A549 (cell line): ENCODE measurements at regions not wholly inside any gene's neighbourhood (a gene's known extent, or its start where the extent isn't known, plus 50 kb on each side); places are given as distances from the start of the nearest gene placed in this dataset.

Source experiments
- ATAC-seq, 2 experiments: fragments of 200-7000 bp in 1 of 2; fragments of >200 bp in 1 of 2; cut with Nextera tagmentation in 1 of 2; cut with Tn5 transposase in 1 of 2; 3 replicates each; pipeline versions ENCODE4 v1.8.0 to v1.9.1; 2018 to 2020; ENCODE audit warnings: mild to moderate bottlenecking in 1 of 2, moderate library complexity in 1 of 2
- CTCF ChIA-PET: fragments of 300-600 bp; sonication (Branson Sonifier 250); formaldehyde crosslinking; extraction: SDS; loops from one replicate; lab custom pipeline; 2021; ENCODE audit warnings: antibody characterized with exemption, inconsistent platforms; lab: Yijun Ruan, JAX
- POLR2A ChIA-PET: fragments of 350-600 bp; formaldehyde crosslinking; extraction: SDS; loops from one replicate; lab custom pipeline; 2021; ENCODE audit warnings: antibody characterized with exemption, inconsistent platforms; lab: Yijun Ruan, JAX
- DNase-seq, 2 experiments: peaks; one replicate each; pipeline versions ENCODE4 v3.0.0 to v3.0.0-alpha.2; 2011 to 2016; ENCODE audit warnings: low read depth in 1 of 2, low spot score in 1 of 2
- FAIRE-seq: peaks from 2 replicates; lab custom pipeline; 2011; peaks lifted over from hg19 to GRCh38; lab: Jason Lieb, UNC
- H3K27ac ChIP-seq, 2 experiments: fragments of >200 bp; sonication (Bioruptor Twin); formaldehyde crosslinking; 3 replicates each; pipeline ENCODE4 v1.5.1; 2016 to 2017
- H3K4me1 ChIP-seq: fragments of >200 bp; sonication (Bioruptor Twin); formaldehyde crosslinking; 3 replicates; pipeline ENCODE4 v1.6.1; 2016
- H3K4me2 ChIP-seq: fragments of >200 bp; sonication (Bioruptor Twin); formaldehyde crosslinking; 3 replicates; pipeline ENCODE4 v1.6.1; 2016
- H3K4me3 ChIP-seq: fragments of >200 bp; sonication (Bioruptor Twin); formaldehyde crosslinking; 3 replicates; pipeline ENCODE4 v1.5.1; 2016
- H3K9me3 ChIP-seq: fragments of >200 bp; sonication (Bioruptor Twin); formaldehyde crosslinking; 3 replicates; pipeline ENCODE4 v1.6.1; 2016
- CBX8 ChIP-seq: fragments of 200-600 bp; sonication (generic); IDR thresholded peaks from 2 replicates; pipeline ENCODE4 v1.6.1; 2016
- CEBPB ChIP-seq, 2 experiments: fragments of >200 bp in 1 of 2; sonication (Bioruptor Twin) in 1 of 2; formaldehyde crosslinking in 1 of 2; IDR thresholded peaks; 2 replicates each; pipeline ENCODE4 v1.6.1; 2012 to 2016
- CHD2 ChIP-seq: fragments of 150-350 bp; IDR thresholded peaks from 2 replicates; pipeline ENCODE4 v1.6.1; 2014; ENCODE audit warnings: low read length; ENCODE audit not compliant: partially characterized antibody
- EHMT2 ChIP-seq: fragments of 200-600 bp; sonication (generic); IDR thresholded peaks from 2 replicates; pipeline ENCODE4 v1.6.1; 2016; ENCODE audit warnings: antibody characterized with exemption, low read depth, mild to moderate bottlenecking, moderate library complexity
- GATA3 ChIP-seq: IDR thresholded peaks from 2 replicates; pipeline ENCODE4 v1.6.1; 2012; ENCODE audit warnings: borderline replicate concordance
- HEYL ChIP-seq: fragments of 250-450 bp; sonication (Bioruptor Pico); IDR thresholded peaks from 2 replicates; pipeline ENCODE4 v1.8.0; 2021; ENCODE audit warnings: mild to moderate bottlenecking, moderate library complexity
- JUN ChIP-seq, 2 experiments: fragments of >200 bp; sonication (Bioruptor Twin); formaldehyde crosslinking; IDR thresholded peaks; 2 replicates in 1 of 2; 3 replicates in 1 of 2; pipeline ENCODE4 v1.6.1; 2016 to 2017
- JUNB ChIP-seq: fragments of >200 bp; sonication (Bioruptor Twin); formaldehyde crosslinking; IDR thresholded peaks from 2 replicates; pipeline ENCODE4 v1.6.1; 2016
- KDM1A ChIP-seq: fragments of 200-600 bp; sonication (generic); IDR thresholded peaks from 2 replicates; pipeline ENCODE4 v1.6.1; 2016; ENCODE audit warnings: low read depth, mild to moderate bottlenecking
- MAFK ChIP-seq: fragments of 450-650 bp; IDR thresholded peaks from 2 replicates; pipeline ENCODE4 v1.6.1; 2014; ENCODE audit not compliant: partially characterized antibody
- MAZ ChIP-seq: fragments of 150-350 bp; IDR thresholded peaks from 2 replicates; pipeline ENCODE4 v1.6.1; 2014; ENCODE audit warnings: antibody characterized with exemption, low read depth, low read length, borderline replicate concordance
- MYC ChIP-seq: IDR thresholded peaks from 2 replicates; pipeline ENCODE4 v1.6.1; 2012; ENCODE audit warnings: mild to moderate bottlenecking, inconsistent platforms, low read length, improper control_type of control experiment, borderline replicate concordance
- NPAS2 ChIP-seq: fragments of 250-450 bp; sonication (Bioruptor Pico); IDR thresholded peaks from 2 replicates; pipeline ENCODE4 v1.8.0; 2022; ENCODE audit warnings: mild to moderate bottlenecking, moderate library complexity, borderline replicate concordance
- POLR2A ChIP-seq: IDR thresholded peaks from 2 replicates; pipeline ENCODE4 v1.6.1; 2012; ENCODE audit warnings: mild to moderate bottlenecking, low read length
- POLR2AphosphoS2 ChIP-seq: conservative IDR thresholded peaks from 2 replicates; pipeline ENCODE4 v1.6.1; 2012; ENCODE audit warnings: low read length, improper control_type of control experiment, inconsistent platforms
- RARB ChIP-seq: fragments of 250-450 bp; sonication (Bioruptor Pico); IDR thresholded peaks from 2 replicates; pipeline ENCODE4 v1.8.0; 2021; ENCODE audit warnings: mild to moderate bottlenecking, moderate library complexity
- RFX5 ChIP-seq: fragments of 450-650 bp; IDR thresholded peaks from 2 replicates; pipeline ENCODE4 v1.7.1; 2014; ENCODE audit warnings: antibody characterized with exemption, mild to moderate bottlenecking, moderate library complexity
- RNF2 ChIP-seq: fragments of 200-600 bp; sonication (generic); IDR thresholded peaks from 2 replicates; pipeline ENCODE4 v1.6.1; 2016; ENCODE audit warnings: low read depth, mild to moderate bottlenecking, antibody characterized with exemption, moderate library complexity, borderline replicate concordance
- SMC3 ChIP-seq: fragments of >200 bp; sonication (Bioruptor Twin); formaldehyde crosslinking; IDR thresholded peaks from 3 replicates; pipeline ENCODE4 v1.6.1; 2018; ENCODE audit warnings: inconsistent platforms
- ZFP36 ChIP-seq: fragments of 450-650 bp; IDR thresholded peaks from 2 replicates; pipeline ENCODE4 v1.6.1; 2014; ENCODE audit warnings: borderline replicate concordance; ENCODE audit not compliant: partially characterized antibody
- ZNF302 ChIP-seq: fragments of 250-450 bp; sonication (Bioruptor Pico); IDR thresholded peaks from 2 replicates; pipeline ENCODE4 v1.9.0; 2021; ENCODE audit warnings: inconsistent platforms, mild to moderate bottlenecking, moderate library complexity
- WGBS: methylation state at CpG from one replicate; pipeline ENCODE4 v1.1.6; 2017; ENCODE audit errors: missing lambda C conversion rate; 5-methylcytosine and 5-hydroxymethylcytosine counted together
- TF ChIP-seq, protein P1 (sequence below): fragments of >200 bp; sonication (Bioruptor Twin); formaldehyde crosslinking; IDR thresholded peaks from 3 replicates; pipeline ENCODE4 v1.5.1; 2016
- TF ChIP-seq, protein P2 (sequence below): fragments of >200 bp; sonication (Bioruptor Twin); formaldehyde crosslinking; IDR thresholded peaks from 2 replicates; pipeline ENCODE4 v1.6.1; 2016
- TF ChIP-seq, protein P3 (sequence below): fragments of 250-450 bp; sonication (Bioruptor Pico); IDR thresholded peaks from 2 replicates; pipeline ENCODE4 v1.5.0; 2020; ENCODE audit warnings: low read depth, mild to moderate bottlenecking, moderate library complexity
- TF ChIP-seq, protein P4 (sequence below): IDR thresholded peaks from 2 replicates; pipeline ENCODE4 v1.6.1; 2012
- TF ChIP-seq, protein P5 (sequence below): IDR thresholded peaks from 2 replicates; pipeline ENCODE4 v1.6.1; 2012; ENCODE audit warnings: low read depth, borderline replicate concordance
- TF ChIP-seq, protein P6 (sequence below): IDR thresholded peaks from 2 replicates; pipeline ENCODE4 v1.6.1; 2012
- TF ChIP-seq, protein P7 (sequence below): fragments of 150-350 bp; IDR thresholded peaks from 2 replicates; pipeline ENCODE4 v1.6.1; 2014; ENCODE audit warnings: low read depth, mild to moderate bottlenecking, low read length
- TF ChIP-seq, protein P8 (sequence below): fragments of 200-600 bp; sonication (generic); IDR thresholded peaks from 2 replicates; pipeline ENCODE4 v1.6.1; 2016; ENCODE audit warnings: antibody characterized with exemption, mild to moderate bottlenecking, moderate library complexity

DNA sequence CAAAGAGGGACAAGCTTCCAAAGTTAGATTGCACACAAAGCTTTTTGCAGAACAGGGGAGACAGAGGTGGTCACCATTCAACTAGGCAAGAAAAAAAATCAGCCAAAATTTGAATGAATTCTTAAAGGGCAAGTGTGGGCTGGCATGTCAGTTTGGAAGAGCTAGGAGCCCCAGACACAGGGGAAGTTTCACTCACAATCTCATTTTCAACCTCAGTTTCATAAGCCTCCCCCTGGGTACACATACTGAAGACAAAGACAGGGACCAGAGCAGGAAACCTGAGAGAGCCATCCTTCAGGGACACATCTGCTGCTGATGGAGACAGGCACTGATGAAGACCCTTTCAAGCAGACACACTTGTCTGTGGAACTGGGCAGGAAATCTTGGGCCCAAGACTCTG is 106.3 kb upstream of the PSMD7 start:
- no peak overlapping the region for H3K27ac ChIP-seq
- TF ChIP-seq MAZ (no peak), NPAS2 (no peak), GATA3 (no peak), CHD2 (no peak), MAFK (no peak), SMC3 (no peak), CEBPB (IDR thresholded peaks at IDR 0.05) (no peak), POLR2A (no peak), RNF2 (no peak), KDM1A (no peak), POLR2AphosphoS2 (no peak), ZFP36 (no peak)
- TF ChIP-seq, protein P1, sequence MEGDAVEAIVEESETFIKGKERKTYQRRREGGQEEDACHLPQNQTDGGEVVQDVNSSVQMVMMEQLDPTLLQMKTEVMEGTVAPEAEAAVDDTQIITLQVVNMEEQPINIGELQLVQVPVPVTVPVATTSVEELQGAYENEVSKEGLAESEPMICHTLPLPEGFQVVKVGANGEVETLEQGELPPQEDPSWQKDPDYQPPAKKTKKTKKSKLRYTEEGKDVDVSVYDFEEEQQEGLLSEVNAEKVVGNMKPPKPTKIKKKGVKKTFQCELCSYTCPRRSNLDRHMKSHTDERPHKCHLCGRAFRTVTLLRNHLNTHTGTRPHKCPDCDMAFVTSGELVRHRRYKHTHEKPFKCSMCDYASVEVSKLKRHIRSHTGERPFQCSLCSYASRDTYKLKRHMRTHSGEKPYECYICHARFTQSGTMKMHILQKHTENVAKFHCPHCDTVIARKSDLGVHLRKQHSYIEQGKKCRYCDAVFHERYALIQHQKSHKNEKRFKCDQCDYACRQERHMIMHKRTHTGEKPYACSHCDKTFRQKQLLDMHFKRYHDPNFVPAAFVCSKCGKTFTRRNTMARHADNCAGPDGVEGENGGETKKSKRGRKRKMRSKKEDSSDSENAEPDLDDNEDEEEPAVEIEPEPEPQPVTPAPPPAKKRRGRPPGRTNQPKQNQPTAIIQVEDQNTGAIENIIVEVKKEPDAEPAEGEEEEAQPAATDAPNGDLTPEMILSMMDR: no peak
- TF ChIP-seq, protein P2, sequence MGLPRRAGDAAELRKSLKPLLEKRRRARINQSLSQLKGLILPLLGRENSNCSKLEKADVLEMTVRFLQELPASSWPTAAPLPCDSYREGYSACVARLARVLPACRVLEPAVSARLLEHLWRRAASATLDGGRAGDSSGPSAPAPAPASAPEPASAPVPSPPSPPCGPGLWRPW: no peak
- TF ChIP-seq, protein P3, sequence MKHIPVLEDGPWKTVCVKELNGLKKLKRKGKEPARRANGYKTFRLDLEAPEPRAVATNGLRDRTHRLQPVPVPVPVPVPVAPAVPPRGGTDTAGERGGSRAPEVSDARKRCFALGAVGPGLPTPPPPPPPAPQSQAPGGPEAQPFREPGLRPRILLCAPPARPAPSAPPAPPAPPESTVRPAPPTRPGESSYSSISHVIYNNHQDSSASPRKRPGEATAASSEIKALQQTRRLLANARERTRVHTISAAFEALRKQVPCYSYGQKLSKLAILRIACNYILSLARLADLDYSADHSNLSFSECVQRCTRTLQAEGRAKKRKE (CRISPR knock-in tag): no peak
- TF ChIP-seq, protein P4, sequence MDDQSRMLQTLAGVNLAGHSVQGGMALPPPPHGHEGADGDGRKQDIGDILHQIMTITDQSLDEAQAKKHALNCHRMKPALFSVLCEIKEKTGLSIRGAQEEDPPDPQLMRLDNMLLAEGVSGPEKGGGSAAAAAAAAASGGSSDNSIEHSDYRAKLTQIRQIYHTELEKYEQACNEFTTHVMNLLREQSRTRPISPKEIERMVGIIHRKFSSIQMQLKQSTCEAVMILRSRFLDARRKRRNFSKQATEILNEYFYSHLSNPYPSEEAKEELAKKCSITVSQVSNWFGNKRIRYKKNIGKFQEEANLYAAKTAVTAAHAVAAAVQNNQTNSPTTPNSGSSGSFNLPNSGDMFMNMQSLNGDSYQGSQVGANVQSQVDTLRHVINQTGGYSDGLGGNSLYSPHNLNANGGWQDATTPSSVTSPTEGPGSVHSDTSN: no peak
- no peak overlapping the region for H3K4me2 ChIP-seq
- DNase-seq (no peak), ATAC-seq (no peak), FAIRE-seq (no peak)
- POLR2A ChIA-PET: no interaction called here
- H3K4me1 ChIP-seq: no peaks in the 10 kb centered on the region
- CTCF ChIA-PET: interaction anchor here (0.8 kb wide), 1 partner anchor 8 kb away, joined by 5 read pairs; no protein-coding TSS in a partner anchor
- H3K9me3 ChIP-seq: no peaks in the 10 kb centered on the region
- H3K4me3 ChIP-seq: no peak overlapping the region

DNA sequence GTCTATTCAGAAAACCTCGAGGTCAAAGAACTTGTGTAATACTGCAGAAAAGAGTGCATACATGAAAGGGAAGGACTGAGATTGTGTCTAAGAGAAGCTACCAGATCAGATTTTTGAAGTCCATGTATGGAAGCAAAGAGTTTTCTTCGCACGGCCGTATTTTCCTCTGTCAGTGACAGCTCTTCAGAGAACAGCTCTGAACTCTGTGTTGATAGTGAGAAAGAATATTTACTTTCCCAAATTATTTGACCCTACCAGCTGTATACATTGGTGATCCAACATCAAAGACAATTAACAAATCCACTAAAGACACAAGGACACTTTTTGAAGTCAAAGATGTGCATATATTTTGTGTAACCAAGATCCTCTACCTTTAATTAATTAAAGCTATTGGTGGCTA is 107.8 kb upstream of the PSMD7 start:
- no peaks in the 10 kb centered on the region for H3K9me3 ChIP-seq
- no peak overlapping the region for H3K4me3 ChIP-seq
- no peak for DNase-seq
- ATAC-seq: no peak
- CTCF ChIA-PET: no interaction called here
- H3K4me2 ChIP-seq: no peak overlapping the region
- no peak for FAIRE-seq
- 59% methylated on average over 4 of the region's 4 CpGs for WGBS
- no peak overlapping the region for H3K27ac ChIP-seq
- POLR2A ChIA-PET: no interaction called here
- H3K4me1 ChIP-seq: no peaks in the 10 kb centered on the region
- TF ChIP-seq KDM1A (no peak), MAFK (no peak), EHMT2 (no peak), JUN (IDR thresholded peaks at IDR 0.05) (no peak), HEYL (CRISPR knock-in tag) (no peak), RARB (CRISPR knock-in tag) (no peak), CHD2 (no peak), MYC (no peak), ZNF302 (CRISPR knock-in tag) (no peak), CBX8 (no peak), RFX5 (no peak), JUNB (no peak)
- TF ChIP-seq, protein P5, sequence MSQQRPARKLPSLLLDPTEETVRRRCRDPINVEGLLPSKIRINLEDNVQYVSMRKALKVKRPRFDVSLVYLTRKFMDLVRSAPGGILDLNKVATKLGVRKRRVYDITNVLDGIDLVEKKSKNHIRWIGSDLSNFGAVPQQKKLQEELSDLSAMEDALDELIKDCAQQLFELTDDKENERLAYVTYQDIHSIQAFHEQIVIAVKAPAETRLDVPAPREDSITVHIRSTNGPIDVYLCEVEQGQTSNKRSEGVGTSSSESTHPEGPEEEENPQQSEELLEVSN: no peak
- TF ChIP-seq, protein P3 (CRISPR knock-in tag): no peak
- TF ChIP-seq, protein P6, sequence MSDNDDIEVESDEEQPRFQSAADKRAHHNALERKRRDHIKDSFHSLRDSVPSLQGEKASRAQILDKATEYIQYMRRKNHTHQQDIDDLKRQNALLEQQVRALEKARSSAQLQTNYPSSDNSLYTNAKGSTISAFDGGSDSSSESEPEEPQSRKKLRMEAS: no peak
- TF ChIP-seq, protein P7, sequence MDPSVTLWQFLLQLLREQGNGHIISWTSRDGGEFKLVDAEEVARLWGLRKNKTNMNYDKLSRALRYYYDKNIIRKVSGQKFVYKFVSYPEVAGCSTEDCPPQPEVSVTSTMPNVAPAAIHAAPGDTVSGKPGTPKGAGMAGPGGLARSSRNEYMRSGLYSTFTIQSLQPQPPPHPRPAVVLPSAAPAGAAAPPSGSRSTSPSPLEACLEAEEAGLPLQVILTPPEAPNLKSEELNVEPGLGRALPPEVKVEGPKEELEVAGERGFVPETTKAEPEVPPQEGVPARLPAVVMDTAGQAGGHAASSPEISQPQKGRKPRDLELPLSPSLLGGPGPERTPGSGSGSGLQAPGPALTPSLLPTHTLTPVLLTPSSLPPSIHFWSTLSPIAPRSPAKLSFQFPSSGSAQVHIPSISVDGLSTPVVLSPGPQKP: no peak
- TF ChIP-seq, protein P8, sequence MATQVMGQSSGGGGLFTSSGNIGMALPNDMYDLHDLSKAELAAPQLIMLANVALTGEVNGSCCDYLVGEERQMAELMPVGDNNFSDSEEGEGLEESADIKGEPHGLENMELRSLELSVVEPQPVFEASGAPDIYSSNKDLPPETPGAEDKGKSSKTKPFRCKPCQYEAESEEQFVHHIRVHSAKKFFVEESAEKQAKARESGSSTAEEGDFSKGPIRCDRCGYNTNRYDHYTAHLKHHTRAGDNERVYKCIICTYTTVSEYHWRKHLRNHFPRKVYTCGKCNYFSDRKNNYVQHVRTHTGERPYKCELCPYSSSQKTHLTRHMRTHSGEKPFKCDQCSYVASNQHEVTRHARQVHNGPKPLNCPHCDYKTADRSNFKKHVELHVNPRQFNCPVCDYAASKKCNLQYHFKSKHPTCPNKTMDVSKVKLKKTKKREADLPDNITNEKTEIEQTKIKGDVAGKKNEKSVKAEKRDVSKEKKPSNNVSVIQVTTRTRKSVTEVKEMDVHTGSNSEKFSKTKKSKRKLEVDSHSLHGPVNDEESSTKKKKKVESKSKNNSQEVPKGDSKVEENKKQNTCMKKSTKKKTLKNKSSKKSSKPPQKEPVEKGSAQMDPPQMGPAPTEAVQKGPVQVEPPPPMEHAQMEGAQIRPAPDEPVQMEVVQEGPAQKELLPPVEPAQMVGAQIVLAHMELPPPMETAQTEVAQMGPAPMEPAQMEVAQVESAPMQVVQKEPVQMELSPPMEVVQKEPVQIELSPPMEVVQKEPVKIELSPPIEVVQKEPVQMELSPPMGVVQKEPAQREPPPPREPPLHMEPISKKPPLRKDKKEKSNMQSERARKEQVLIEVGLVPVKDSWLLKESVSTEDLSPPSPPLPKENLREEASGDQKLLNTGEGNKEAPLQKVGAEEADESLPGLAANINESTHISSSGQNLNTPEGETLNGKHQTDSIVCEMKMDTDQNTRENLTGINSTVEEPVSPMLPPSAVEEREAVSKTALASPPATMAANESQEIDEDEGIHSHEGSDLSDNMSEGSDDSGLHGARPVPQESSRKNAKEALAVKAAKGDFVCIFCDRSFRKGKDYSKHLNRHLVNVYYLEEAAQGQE: no peak
